RWPE1 (cell line): ENCODE measurements at regions not wholly inside any gene's neighbourhood (a gene's known extent, or its start where the extent isn't known, plus 50 kb on each side); places are given as distances from the start of the nearest gene placed in this dataset.
"Not testable (repeated sequence)": the region's sequence is repeated elsewhere in the genome, so short reads cannot be mapped to it uniquely, and the experiment has no call there.

Source experiments
- CTCF ChIA-PET: fragments of 350-600 bp; sonication (Branson Sonifier 250); formaldehyde crosslinking; extraction: SDS; loops from one replicate; lab custom pipeline; 2021; lab: Yijun Ruan, JAX
- POLR2A ChIA-PET: fragments of 400-600 bp; formaldehyde crosslinking; extraction: SDS; loops from one replicate; lab custom pipeline; 2020; ENCODE audit warnings: antibody characterized with exemption; ENCODE audit not compliant: low non-redundant PET; lab: Yijun Ruan, JAX
- DNase-seq: peaks from one replicate; pipeline ENCODE4 v3.0.0; 2012; ENCODE audit warnings: low spot score
- H3K27ac ChIP-seq: fragments of 450-650 bp; 2 replicates; pipeline ENCODE4 v1.5.1; 2017
- TF ChIP-seq, protein P1 (sequence below): fragments of 450-650 bp; conservative IDR thresholded peaks from 2 replicates; pipeline ENCODE4 v1.5.1; 2017; ENCODE audit warnings: low read depth, mild to moderate bottlenecking

DNA sequence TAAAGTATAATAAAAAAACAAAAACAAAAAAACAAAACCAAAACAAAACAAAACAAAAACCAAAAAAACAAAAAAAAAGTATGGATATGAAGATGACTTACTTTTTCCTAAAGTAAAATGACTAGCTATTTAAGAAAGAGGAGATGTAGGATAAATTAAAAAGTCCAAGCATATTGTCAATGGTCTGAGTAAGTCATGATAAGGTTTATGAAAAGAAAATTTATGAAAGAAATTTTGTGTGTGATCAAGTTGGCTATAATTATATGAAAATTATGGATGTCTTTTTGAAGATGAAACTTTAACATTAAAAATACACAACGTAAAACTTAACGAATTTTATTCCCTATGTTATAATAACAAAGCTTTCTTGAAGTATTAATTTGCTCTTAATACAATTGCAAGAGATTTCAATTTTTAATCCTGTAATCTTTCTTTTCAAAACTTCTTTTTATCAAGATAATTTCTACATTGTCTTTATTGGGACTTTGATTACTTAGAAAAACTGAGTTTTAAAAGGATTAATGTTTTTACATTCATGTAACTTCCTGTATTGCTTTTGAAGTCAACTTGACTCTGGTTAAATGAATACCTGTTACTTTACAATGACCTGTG lies 200.9 kb upstream of the IVNS1ABP start:
- POLR2A ChIA-PET = no interaction called here

DNA sequence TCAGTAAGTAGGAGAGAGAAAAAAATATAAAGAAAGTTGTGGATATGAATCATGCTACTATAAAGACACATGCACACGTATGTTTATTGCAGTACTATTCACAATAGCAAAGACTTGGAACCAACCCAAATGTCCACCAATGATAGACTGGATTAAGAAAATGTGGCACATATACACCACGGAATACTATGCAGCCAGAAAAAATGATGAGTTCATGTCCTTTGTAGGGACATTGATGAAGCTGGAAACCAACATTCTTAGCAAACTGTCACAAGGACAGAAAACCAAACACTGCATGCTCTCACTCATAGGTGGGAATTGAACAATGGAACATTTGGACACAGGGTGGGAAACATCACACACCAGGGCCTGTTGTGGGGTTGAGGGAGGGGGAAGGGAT lies 200.3 kb upstream of the IVNS1ABP start:
- H3K27ac ChIP-seq, DNase-seq, CTCF ChIA-PET, POLR2A ChIA-PET: not testable (repeated sequence)

More for the DNA sequence above, 200.9 kb upstream of the IVNS1ABP start:
- no peak overlapping the region for H3K27ac ChIP-seq
- no peak for DNase-seq
- TF ChIP-seq, protein P1, sequence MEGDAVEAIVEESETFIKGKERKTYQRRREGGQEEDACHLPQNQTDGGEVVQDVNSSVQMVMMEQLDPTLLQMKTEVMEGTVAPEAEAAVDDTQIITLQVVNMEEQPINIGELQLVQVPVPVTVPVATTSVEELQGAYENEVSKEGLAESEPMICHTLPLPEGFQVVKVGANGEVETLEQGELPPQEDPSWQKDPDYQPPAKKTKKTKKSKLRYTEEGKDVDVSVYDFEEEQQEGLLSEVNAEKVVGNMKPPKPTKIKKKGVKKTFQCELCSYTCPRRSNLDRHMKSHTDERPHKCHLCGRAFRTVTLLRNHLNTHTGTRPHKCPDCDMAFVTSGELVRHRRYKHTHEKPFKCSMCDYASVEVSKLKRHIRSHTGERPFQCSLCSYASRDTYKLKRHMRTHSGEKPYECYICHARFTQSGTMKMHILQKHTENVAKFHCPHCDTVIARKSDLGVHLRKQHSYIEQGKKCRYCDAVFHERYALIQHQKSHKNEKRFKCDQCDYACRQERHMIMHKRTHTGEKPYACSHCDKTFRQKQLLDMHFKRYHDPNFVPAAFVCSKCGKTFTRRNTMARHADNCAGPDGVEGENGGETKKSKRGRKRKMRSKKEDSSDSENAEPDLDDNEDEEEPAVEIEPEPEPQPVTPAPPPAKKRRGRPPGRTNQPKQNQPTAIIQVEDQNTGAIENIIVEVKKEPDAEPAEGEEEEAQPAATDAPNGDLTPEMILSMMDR = no peak
- CTCF ChIA-PET = no interaction called here

DNA sequence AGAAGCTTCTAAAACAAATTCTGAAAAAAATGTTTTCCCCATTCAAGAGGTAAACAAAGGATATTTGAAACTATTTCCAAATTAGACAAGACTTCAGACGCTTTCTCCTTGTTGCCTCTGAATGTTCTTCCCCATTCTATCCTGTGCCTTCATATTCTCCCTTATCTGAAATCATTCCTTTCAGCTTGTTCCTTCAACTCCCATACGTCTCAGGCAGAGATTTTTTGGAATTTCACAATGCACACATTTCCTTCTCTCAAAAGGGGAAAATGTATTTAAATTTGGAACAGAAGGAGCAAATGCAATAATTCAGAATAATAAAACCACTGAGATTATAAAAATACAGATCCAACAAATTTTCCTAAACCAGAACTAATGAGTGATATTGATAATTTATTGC lies 198.7 kb upstream of the IVNS1ABP start:
- H3K27ac ChIP-seq = no peak overlapping the region
- ChIA-PET POLR2A (no interaction called here), CTCF (no interaction called here)
- TF ChIP-seq, protein P1 = no peak
- DNase-seq = no peak

DNA sequence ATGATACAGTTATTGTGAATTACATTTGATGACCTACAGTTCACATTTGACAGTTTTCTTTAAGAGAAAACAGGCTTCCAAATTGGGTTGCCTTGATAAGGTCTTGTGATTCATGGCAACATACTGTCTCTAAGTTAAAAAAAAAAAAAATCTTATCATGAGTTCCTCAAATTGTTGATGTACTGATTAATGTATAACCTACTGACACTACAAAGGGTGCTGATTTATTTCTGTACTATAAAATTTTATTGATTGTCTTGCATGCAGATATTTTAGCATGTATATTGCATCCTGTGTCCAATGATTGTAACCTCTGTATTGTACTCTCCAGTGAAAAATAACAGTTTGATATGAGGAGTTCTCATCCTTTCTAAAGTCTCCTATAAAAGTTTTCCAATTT lies 197.3 kb upstream of the IVNS1ABP start:
- no peak overlapping the region for H3K27ac ChIP-seq
- ChIA-PET CTCF (interaction anchor here (0.7 kb wide), 1 partner anchor 156 kb away, joined by 5 read pairs; no protein-coding TSS in a partner anchor), POLR2A (no interaction called here)
- no peak for DNase-seq
- TF ChIP-seq, protein P1 = no peak

DNA sequence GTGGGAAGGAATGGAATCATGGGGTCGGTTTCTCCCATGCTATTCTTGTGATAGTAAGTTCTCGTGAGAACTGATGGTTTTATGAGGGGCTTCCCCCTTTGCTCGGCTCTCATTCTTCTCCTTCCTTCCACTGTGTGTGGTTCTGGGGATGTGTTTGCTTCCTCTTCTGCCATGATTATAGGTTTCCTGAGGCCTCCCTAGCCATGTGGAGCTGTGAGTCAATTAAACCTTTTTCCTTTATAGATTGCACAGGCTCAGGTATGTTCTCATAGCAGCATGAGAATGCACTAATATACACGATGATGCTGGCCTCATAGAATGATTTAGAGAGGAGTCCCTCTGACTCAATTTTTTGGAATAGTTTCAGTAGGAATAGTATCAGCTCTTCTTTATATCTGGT lies 195.4 kb upstream of the IVNS1ABP start:
- no peak for DNase-seq
- no peak overlapping the region for H3K27ac ChIP-seq
- POLR2A ChIA-PET = no interaction called here
- TF ChIP-seq, protein P1 = no peak
- CTCF ChIA-PET = interaction anchor here (0.6 kb wide), 1 partner anchor 35 kb away, joined by 3 read pairs; no protein-coding TSS in a partner anchor

DNA sequence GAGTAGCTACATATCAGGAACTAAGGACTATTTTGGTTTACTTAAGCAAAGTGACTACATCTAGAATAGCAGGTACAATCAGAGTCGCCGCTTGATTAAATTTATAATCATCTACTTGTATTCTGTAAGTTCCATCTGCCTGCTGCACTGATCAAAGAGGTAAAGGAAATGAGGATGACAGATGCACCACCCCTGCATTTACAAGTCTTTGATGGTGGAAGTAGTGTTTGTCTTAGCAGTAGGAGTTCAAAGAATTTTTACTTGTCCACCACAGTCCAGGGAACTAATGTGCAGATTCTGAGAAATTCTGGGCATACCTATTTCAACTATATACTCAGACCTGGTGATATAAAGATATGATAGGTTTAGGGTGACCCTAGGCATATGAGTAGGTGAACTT lies 184.1 kb upstream of the IVNS1ABP start:
- no peak overlapping the region for H3K27ac ChIP-seq
- POLR2A ChIA-PET = no interaction called here
- DNase-seq = no peak
- TF ChIP-seq, protein P1 = no peak
- CTCF ChIA-PET = interaction anchor here (0.5 kb wide), 1 partner anchor 269 kb away, joined by 3 read pairs; no protein-coding TSS in a partner anchor

DNA sequence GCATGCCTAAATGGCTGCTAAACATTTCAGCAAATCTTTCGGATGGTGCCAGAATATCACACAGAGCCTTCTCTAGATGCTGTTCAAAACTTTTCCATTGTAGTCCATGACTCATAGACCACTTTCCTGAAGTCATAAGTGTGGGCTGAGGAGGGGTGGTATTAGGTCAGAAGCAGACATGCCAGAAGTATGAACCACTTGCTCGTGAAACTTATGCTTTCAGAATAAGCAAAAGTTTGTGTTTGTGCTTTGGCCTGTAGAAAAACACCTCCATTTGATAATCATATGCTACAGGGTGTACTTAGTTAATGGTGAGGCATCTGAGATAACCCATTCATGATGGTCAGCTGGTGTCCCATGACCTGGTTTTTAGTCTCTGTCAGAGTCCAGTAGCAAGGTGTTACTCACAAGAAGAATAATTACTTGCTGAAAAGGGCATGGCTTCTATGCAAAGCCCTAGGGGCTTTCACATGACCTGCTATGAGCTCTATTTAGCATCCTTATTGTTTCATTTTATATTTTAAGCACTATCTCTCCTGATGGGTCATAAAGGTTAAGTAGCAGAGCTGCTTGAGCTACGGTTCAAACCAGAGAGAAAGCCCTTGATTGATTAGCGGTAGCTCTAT lies 183.1 kb upstream of the IVNS1ABP start:
- ChIA-PET POLR2A (no interaction called here), CTCF (no interaction called here)
- no peak overlapping the region for H3K27ac ChIP-seq
- DNase-seq = peak; percentile 10
- TF ChIP-seq, protein P1 = no peak
